ENCODE measurements at regions not wholly inside any gene's neighbourhood (a gene's known extent, or its start where the extent isn't known, plus 50 kb on each side); places are given as distances from the start of the nearest gene placed in this dataset.

DNA sequence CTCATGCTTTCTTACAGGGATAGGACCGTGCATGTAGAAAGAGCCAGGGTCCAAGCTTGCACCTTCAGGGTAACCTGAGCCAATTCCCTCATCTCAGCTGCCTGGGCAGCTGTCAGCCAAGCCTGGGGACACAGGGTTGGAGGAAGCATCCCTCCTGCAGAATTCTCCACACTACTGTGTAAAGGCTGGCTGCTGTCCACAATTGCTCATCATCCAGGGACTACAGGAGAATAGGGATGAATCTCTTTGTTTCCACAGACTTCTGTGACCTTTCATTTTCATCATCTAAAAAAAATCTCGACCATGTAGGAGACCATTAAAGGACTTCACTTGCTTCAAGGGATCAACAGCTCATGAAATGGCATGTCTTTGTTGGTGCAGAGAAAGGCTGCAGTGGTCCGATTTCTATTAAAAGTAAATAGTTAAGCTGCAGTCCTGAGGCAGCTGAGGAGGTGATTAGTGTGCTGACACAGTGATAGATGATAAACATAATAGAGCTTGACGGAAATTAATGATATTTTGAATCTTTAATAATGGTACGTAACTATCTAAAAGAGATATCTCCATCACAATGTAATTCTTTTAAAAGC is 74.4 kb upstream of the COPS8 start (continued):
- TF ChIP-seq CBFB (CRISPR knock-in tag; IDR thresholded peaks at IDR 0.05; ENCODE audit: low read depth) (no peak), CREB1 (CRISPR knock-in tag; IDR thresholded peaks at IDR 0.05) (no peak), ZBTB21 (CRISPR knock-in tag; IDR thresholded peaks at IDR 0.05; ENCODE audit: borderline replicate concordance) (no peak), ELF4 (CRISPR knock-in tag; IDR thresholded peaks at IDR 0.05; ENCODE audit: low read depth) (no peak)
- TF ChIP-seq, protein P1, sequence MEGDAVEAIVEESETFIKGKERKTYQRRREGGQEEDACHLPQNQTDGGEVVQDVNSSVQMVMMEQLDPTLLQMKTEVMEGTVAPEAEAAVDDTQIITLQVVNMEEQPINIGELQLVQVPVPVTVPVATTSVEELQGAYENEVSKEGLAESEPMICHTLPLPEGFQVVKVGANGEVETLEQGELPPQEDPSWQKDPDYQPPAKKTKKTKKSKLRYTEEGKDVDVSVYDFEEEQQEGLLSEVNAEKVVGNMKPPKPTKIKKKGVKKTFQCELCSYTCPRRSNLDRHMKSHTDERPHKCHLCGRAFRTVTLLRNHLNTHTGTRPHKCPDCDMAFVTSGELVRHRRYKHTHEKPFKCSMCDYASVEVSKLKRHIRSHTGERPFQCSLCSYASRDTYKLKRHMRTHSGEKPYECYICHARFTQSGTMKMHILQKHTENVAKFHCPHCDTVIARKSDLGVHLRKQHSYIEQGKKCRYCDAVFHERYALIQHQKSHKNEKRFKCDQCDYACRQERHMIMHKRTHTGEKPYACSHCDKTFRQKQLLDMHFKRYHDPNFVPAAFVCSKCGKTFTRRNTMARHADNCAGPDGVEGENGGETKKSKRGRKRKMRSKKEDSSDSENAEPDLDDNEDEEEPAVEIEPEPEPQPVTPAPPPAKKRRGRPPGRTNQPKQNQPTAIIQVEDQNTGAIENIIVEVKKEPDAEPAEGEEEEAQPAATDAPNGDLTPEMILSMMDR (IDR thresholded peaks at IDR 0.05), result no peak

GRCh38 chr2:237012004-237012403 is 73.7 kb upstream of the COPS8 start:
- peaks cover 7% of the 10 kb centered on the region for H3K9me3 Mint-ChIP-seq
- H3K4me3 Mint-ChIP-seq, result no peak overlapping the region
- H3K27me3 Mint-ChIP-seq (ENCODE audit: low read depth), result peaks cover 7% of the 10 kb centered on the region; the same call in 1 of the 2 replicates
- H3K27ac Mint-ChIP-seq, result no peak overlapping the region
- H3K4me1 Mint-ChIP-seq, result no peaks in the 10 kb centered on the region
- ChIA-PET POLR2A (no interaction called here), CTCF (interaction anchor here (1.4 kb wide), 1 partner anchor 450 kb away, joined by 3 read pairs; no protein-coding TSS in a partner anchor)
- peaks cover 2% of the 10 kb centered on the region; the same call in 1 of the 2 replicates for H3K36me3 Mint-ChIP-seq
- no peak for DNase-seq (ENCODE audit: low spot score)
- ATAC-seq, result no peak
- TF ChIP-seq NFYB (CRISPR knock-in tag; conservative IDR thresholded peaks at IDR 0.05; ENCODE audit: low read depth) (no peak), STAT6 (CRISPR knock-in tag; conservative IDR thresholded peaks at IDR 0.05; ENCODE audit: low read depth) (no peak), TEAD1 (CRISPR knock-in tag; IDR thresholded peaks at IDR 0.05) (no peak), JAZF1 (CRISPR knock-in tag; IDR thresholded peaks at IDR 0.05) (no peak), CREB1 (CRISPR knock-in tag; IDR thresholded peaks at IDR 0.05) (no peak), NR1H2 (CRISPR knock-in tag; IDR thresholded peaks at IDR 0.05) (no peak), EMX1 (CRISPR knock-in tag; IDR thresholded peaks at IDR 0.05) (no peak), CDX4 (CRISPR knock-in tag; IDR thresholded peaks at IDR 0.05; ENCODE audit: borderline replicate concordance) (no peak), ZNF138 (CRISPR knock-in tag; conservative IDR thresholded peaks at IDR 0.05) (no peak), USF2 (CRISPR knock-in tag; IDR thresholded peaks at IDR 0.05) (no peak), ZMAT4 (CRISPR knock-in tag; IDR thresholded peaks at IDR 0.05) (no peak), JUN (CRISPR knock-in tag; IDR thresholded peaks at IDR 0.05) (no peak)
- TF ChIP-seq, protein P1 (IDR thresholded peaks at IDR 0.05), result no peak
- TF ChIP-seq, protein P2, sequence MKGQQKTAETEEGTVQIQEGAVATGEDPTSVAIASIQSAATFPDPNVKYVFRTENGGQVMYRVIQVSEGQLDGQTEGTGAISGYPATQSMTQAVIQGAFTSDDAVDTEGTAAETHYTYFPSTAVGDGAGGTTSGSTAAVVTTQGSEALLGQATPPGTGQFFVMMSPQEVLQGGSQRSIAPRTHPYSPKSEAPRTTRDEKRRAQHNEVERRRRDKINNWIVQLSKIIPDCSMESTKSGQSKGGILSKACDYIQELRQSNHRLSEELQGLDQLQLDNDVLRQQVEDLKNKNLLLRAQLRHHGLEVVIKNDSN (CRISPR knock-in tag; IDR thresholded peaks at IDR 0.05), result no peak
- TF ChIP-seq, protein P3, sequence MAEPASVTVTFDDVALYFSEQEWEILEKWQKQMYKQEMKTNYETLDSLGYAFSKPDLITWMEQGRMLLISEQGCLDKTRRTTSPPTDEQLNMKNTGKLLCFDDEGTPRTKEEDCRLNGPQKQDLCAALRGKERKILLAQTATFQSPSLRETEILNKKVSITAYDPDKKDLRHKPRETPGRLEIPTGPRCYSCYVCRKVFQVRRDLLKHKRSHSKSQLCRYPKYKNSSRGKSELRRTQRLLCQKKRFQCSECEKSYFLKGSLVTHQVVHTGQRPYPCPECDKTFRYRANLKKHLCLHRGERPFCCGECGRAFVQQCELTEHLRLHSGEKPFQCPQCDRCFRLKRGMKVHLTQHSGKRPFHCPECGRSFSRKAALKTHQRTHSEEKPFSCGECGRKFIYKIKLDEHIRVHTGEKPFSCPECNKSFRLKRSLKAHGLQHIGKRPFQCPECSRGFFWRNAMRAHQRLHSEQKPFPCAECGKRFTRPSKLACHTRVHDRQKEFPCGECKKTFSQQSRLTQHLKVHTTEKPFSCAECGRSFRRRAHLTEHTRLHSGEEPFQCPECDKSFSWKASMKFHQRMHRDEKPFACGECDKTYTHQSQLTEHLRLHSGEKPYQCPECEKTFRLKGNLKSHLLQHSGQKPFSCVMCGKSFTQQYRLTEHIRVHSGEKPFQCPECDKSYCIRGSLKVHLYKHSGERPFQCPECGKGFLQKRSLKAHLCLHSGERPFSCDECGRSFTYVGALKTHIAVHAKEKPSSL (CRISPR knock-in tag; conservative IDR thresholded peaks at IDR 0.05), result no peak
- TF ChIP-seq, protein P4, sequence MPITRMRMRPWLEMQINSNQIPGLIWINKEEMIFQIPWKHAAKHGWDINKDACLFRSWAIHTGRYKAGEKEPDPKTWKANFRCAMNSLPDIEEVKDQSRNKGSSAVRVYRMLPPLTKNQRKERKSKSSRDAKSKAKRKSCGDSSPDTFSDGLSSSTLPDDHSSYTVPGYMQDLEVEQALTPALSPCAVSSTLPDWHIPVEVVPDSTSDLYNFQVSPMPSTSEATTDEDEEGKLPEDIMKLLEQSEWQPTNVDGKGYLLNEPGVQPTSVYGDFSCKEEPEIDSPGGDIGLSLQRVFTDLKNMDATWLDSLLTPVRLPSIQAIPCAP (CRISPR knock-in tag; IDR thresholded peaks at IDR 0.05), result no peak
- TF ChIP-seq, protein P5, sequence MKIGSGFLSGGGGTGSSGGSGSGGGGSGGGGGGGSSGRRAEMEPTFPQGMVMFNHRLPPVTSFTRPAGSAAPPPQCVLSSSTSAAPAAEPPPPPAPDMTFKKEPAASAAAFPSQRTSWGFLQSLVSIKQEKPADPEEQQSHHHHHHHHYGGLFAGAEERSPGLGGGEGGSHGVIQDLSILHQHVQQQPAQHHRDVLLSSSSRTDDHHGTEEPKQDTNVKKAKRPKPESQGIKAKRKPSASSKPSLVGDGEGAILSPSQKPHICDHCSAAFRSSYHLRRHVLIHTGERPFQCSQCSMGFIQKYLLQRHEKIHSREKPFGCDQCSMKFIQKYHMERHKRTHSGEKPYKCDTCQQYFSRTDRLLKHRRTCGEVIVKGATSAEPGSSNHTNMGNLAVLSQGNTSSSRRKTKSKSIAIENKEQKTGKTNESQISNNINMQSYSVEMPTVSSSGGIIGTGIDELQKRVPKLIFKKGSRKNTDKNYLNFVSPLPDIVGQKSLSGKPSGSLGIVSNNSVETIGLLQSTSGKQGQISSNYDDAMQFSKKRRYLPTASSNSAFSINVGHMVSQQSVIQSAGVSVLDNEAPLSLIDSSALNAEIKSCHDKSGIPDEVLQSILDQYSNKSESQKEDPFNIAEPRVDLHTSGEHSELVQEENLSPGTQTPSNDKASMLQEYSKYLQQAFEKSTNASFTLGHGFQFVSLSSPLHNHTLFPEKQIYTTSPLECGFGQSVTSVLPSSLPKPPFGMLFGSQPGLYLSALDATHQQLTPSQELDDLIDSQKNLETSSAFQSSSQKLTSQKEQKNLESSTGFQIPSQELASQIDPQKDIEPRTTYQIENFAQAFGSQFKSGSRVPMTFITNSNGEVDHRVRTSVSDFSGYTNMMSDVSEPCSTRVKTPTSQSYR (CRISPR knock-in tag; IDR thresholded peaks at IDR 0.05), result no peak
